GM12878 (cell line): ENCODE measurements at regions not wholly inside any gene's neighbourhood (a gene's known extent, or its start where the extent isn't known, plus 50 kb on each side); places are given as distances from the start of the nearest gene placed in this dataset.

Experiments used
- ATAC-seq: fragments of 200-7000 bp; cut with Tn5 transposase; 3 replicates; pipeline ENCODE4 v1.9.1; 2020; ENCODE audit warnings: mild to moderate bottlenecking, moderate library complexity
- BruUV-seq: library from RNA; stranded (reverse); fragments of 400-500 nt; replicated peaks from 2 replicates; lab custom pipeline; 2021; lab: Mats Ljungman, UMichigan
- CTCF ChIA-PET: fragments of 300-600 bp; sonication (Branson Sonifier 250); formaldehyde crosslinking; extraction: SDS; loops from one replicate; lab custom pipeline; 2021; ENCODE audit warnings: inconsistent platforms; lab: Yijun Ruan, JAX
- POLR2A ChIA-PET: fragments of 350-600 bp; formaldehyde crosslinking; extraction: SDS; loops from one replicate; lab custom pipeline; 2021; ENCODE audit warnings: inconsistent platforms; lab: Charles Lee
- RAD21 ChIA-PET: fragments of 300-600 bp; sonication (Branson Sonifier 250); formaldehyde crosslinking; loops from one replicate; lab custom pipeline; 2023; ENCODE audit warnings: antibody characterized with exemption; ENCODE audit not compliant: unreplicated experiment; lab: Charles Lee
- SMC1A ChIA-PET: fragments of 300-600 bp; sonication (Branson Sonifier 250); formaldehyde crosslinking; loops from one replicate; lab custom pipeline; 2023; ENCODE audit not compliant: unreplicated experiment, uncharacterized antibody; lab: Charles Lee
- DNase-seq: peaks from one replicate; pipeline ENCODE4 v3.0.0-alpha.2; 2011; ENCODE audit warnings: low read depth, low spot score
- FAIRE-seq: peaks from 3 replicates; lab custom pipeline; 2011; peaks lifted over from hg19 to GRCh38; lab: Jason Lieb, UNC
- H2AFZ ChIP-seq: 2 replicates; pipeline ENCODE4 v1.6.0; 2011; ENCODE audit warnings: low read depth, low read length, control low read depth; ENCODE audit not compliant: control insufficient read depth
- H3K27ac ChIP-seq: 2 replicates; pipeline ENCODE4 v1.5.1; 2011; ENCODE audit warnings: control low read depth; ENCODE audit not compliant: control insufficient read depth, insufficient read depth
- H3K27me3 ChIP-seq, 2 experiments: replicated peaks in 1 of 2; 2 replicates each; pipeline versions ENCODE4 v1.6.0 to v1.6.1; 2011; ENCODE audit warnings: low read length in 1 of 2; ENCODE audit not compliant: control insufficient read depth in 2 of 2, insufficient read depth in 2 of 2
- H3K36me3 ChIP-seq, 2 experiments: 2 replicates each; pipeline ENCODE4 v1.5.1; 2011; ENCODE audit warnings: low read length in 1 of 2; ENCODE audit not compliant: control insufficient read depth in 2 of 2, insufficient read depth in 2 of 2
- H3K4me1 ChIP-seq: 2 replicates; pipeline ENCODE4 v1.6.1; 2011; ENCODE audit warnings: mild to moderate bottlenecking, low read length, moderate library complexity, mixed read lengths; ENCODE audit not compliant: control insufficient read depth, insufficient read depth
- H3K4me2 ChIP-seq: 2 replicates; pipeline ENCODE4 v1.6.0; 2011; ENCODE audit warnings: control low read depth; ENCODE audit not compliant: control insufficient read depth, insufficient read depth
- H3K4me3 ChIP-seq: fragments of 200-600 bp; sonication (generic); 2 replicates; pipeline ENCODE4 v1.5.1; 2016
- H3K79me2 ChIP-seq: 2 replicates; pipeline ENCODE4 v1.6.0; 2011; ENCODE audit warnings: low read length; ENCODE audit not compliant: control insufficient read depth, insufficient read depth
- H3K9ac ChIP-seq: 2 replicates; pipeline ENCODE4 v1.8.0; 2011; ENCODE audit warnings: low read length, control low read depth, mixed read lengths; ENCODE audit not compliant: control insufficient read depth, insufficient read depth
- H3K9me3 ChIP-seq: replicated peaks from 3 replicates; pipeline ENCODE4 v1.5.1; 2011; ENCODE audit warnings: mild to moderate bottlenecking, low read length; ENCODE audit not compliant: control insufficient read depth, insufficient read depth
- H4K20me1 ChIP-seq: 2 replicates; pipeline ENCODE4 v1.6.0; 2011; ENCODE audit not compliant: control insufficient read depth, insufficient read depth
- IKZF1 ChIP-seq: fragments of 450-650 bp; conservative IDR thresholded peaks from 2 replicates; pipeline ENCODE4 v1.6.1; 2017; ENCODE audit warnings: antibody characterized with exemption, mild to moderate bottlenecking
- IKZF2 ChIP-seq, 2 experiments: fragments of 450-650 bp; IDR thresholded peaks; 2 replicates each; pipeline ENCODE4 v1.6.1; 2017; ENCODE audit warnings: mild to moderate bottlenecking in 2 of 2, moderate library complexity in 2 of 2
- IRF4 ChIP-seq: IDR thresholded peaks from 2 replicates; pipeline ENCODE4 v1.6.1; 2011; ENCODE audit warnings: low read depth, low read length
- MXI1 ChIP-seq: fragments of 150-350 bp; IDR thresholded peaks from 2 replicates; pipeline ENCODE4 v1.6.1; 2011; ENCODE audit warnings: low read depth, mild to moderate bottlenecking, inconsistent platforms, low read length, improper control_type of control experiment
- NKRF ChIP-seq: fragments of 450-650 bp; conservative IDR thresholded peaks from 2 replicates; pipeline ENCODE4 v1.6.1; 2017; ENCODE audit warnings: mild to moderate bottlenecking, moderate library complexity
- RAD21 ChIP-seq: IDR thresholded peaks from 2 replicates; pipeline ENCODE4 v1.6.1; 2011; ENCODE audit warnings: mild to moderate bottlenecking, low read depth, low read length, moderate library complexity; ENCODE audit not compliant: insufficient read depth
- RBBP5 ChIP-seq: fragments of 200-600 bp; sonication (generic); conservative IDR thresholded peaks from 2 replicates; pipeline ENCODE4 v1.6.1; 2016
- RCOR1 ChIP-seq: conservative IDR thresholded peaks from 2 replicates; pipeline ENCODE4 v1.6.1; 2012; ENCODE audit warnings: low read depth, low read length, improper control_type of control experiment
- SKIL ChIP-seq: fragments of 450-650 bp; IDR thresholded peaks from 2 replicates; pipeline ENCODE4 v1.6.1; 2017; ENCODE audit warnings: mild to moderate bottlenecking, low read depth, inconsistent platforms; ENCODE audit not compliant: poor library complexity, severe bottlenecking
- SMAD1 ChIP-seq: fragments of 450-650 bp; IDR thresholded peaks from 2 replicates; pipeline ENCODE4 v1.6.1; 2018; ENCODE audit warnings: mild to moderate bottlenecking, low read depth; ENCODE audit not compliant: partially characterized antibody
- ZBTB4 ChIP-seq: fragments of 450-650 bp; formaldehyde crosslinking; IDR thresholded peaks from 2 replicates; pipeline ENCODE4 v1.4.0; 2022; ENCODE audit warnings: mild to moderate bottlenecking, moderate library complexity
- ZNF24 ChIP-seq: fragments of 450-650 bp; IDR thresholded peaks from 2 replicates; pipeline ENCODE4 v1.6.1; 2017; ENCODE audit warnings: antibody characterized with exemption, mild to moderate bottlenecking
- WGBS: methylation state at CpG from one replicate; pipeline ENCODE4 v1.1.6; 2016; ENCODE audit warnings: low lambda C conversion rate; ENCODE audit not compliant: insufficient replicate concordance, insufficient coverage; ENCODE audit errors: missing lambda C conversion rate; 5-methylcytosine and 5-hydroxymethylcytosine counted together
- in situ Hi-C: fragments of 300-500 bp; cut with MboI; formaldehyde crosslinking; loops from 9 replicates; pipeline ENCODE4 v1.14.3; 2018; ENCODE audit warnings: mixed read lengths
- intact Hi-C: fragments of 100-400 bp; cut with micrococcal nuclease; formaldehyde crosslinking; loops from one replicate; pipeline ENCODE4 v1.14.2; 2022; ENCODE audit not compliant: unreplicated experiment
- TF ChIP-seq, protein P1 (sequence below): fragments of 150-350 bp; IDR thresholded peaks from 2 replicates; pipeline ENCODE4 v1.6.1; 2014; ENCODE audit warnings: mild to moderate bottlenecking, low read depth, low read length
- TF ChIP-seq, protein P2 (sequence below): fragments of 450-650 bp; IDR thresholded peaks from 2 replicates; pipeline ENCODE4 v1.6.1; 2016; ENCODE audit warnings: mild to moderate bottlenecking

DNA sequence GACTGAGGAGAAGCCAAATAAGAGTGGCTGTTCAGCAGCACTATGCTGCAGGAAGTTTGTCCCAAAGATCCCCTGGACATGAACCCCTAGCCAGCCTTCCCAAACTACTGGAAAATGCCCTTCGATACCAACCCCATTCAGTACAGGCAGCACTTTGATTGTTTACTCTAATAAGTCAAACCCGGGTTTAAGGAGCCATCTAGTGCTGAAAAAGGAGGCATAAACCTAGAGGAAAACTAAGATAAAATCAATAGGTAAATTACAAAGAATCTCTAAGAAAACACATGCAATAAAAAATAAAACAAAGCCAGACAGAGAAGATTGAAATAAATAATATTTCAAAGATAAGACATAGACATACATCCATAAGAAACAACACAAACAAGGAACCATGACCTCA is 771.6 kb downstream of the RPS29 start:
- FAIRE-seq: no peak
- CTCF ChIA-PET: no interaction called here
- no TSS peak for BruUV-seq
- Histone ChIP-seq H4K20me1 (no peaks in the 10 kb centered on the region), H3K36me3 (no peaks in the 10 kb centered on the region), H3K4me3 (no peak overlapping the region), H3K27me3 (no peaks in the 10 kb centered on the region), H3K27ac (no peak overlapping the region), H3K4me2 (no peak overlapping the region), H3K9ac (no peak overlapping the region), H3K79me2 (no peaks in the 10 kb centered on the region), H2AFZ (no peak overlapping the region), H3K4me1 (no peaks in the 10 kb centered on the region), H3K9me3 (no peaks in the 10 kb centered on the region)
- ATAC-seq: no peak
- 6% methylated on average over 2 of the region's 2 CpGs for WGBS
- DNase-seq: no peak
- RAD21 ChIA-PET: no interaction called here
- in situ Hi-C loops: no loop called here
- intact Hi-C loops: loop anchor here (10.0 kb wide), 1 partner anchor 900 kb away; no protein-coding TSS in a partner anchor
- POLR2A ChIA-PET: no interaction called here
- SMC1A ChIA-PET: no interaction called here
- TF ChIP-seq RBBP5 (no peak), NKRF (no peak), RCOR1 (no peak), ZBTB4 (CRISPR knock-in tag) (no peak), ZNF24 (no peak), SKIL (no peak), MXI1 (no peak), IRF4 (no peak), SMAD1 (no peak), IKZF2 (IDR thresholded peaks at IDR 0.05) (no peak), RAD21 (no peak), IKZF1 (no peak)
- TF ChIP-seq, protein P1, sequence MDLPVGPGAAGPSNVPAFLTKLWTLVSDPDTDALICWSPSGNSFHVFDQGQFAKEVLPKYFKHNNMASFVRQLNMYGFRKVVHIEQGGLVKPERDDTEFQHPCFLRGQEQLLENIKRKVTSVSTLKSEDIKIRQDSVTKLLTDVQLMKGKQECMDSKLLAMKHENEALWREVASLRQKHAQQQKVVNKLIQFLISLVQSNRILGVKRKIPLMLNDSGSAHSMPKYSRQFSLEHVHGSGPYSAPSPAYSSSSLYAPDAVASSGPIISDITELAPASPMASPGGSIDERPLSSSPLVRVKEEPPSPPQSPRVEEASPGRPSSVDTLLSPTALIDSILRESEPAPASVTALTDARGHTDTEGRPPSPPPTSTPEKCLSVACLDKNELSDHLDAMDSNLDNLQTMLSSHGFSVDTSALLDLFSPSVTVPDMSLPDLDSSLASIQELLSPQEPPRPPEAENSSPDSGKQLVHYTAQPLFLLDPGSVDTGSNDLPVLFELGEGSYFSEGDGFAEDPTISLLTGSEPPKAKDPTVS: no peak
- TF ChIP-seq, protein P2, sequence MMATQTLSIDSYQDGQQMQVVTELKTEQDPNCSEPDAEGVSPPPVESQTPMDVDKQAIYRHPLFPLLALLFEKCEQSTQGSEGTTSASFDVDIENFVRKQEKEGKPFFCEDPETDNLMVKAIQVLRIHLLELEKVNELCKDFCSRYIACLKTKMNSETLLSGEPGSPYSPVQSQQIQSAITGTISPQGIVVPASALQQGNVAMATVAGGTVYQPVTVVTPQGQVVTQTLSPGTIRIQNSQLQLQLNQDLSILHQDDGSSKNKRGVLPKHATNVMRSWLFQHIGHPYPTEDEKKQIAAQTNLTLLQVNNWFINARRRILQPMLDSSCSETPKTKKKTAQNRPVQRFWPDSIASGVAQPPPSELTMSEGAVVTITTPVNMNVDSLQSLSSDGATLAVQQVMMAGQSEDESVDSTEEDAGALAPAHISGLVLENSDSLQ: no peak
